Heart left ventricle (tissue), 13 donors: ENCODE measurements at regions not wholly inside any gene's neighbourhood (a gene's known extent, or its start where the extent isn't known, plus 50 kb on each side); places are given as distances from the start of the nearest gene placed in this dataset.

Source experiments
- CTCF ChIP-seq, 12 donors: fragments of 200-600 bp; sonication (generic) in 4 of 12; IDR thresholded peaks; one replicate each; pipeline versions ENCODE4 v1.5.0 to v1.8.0; 2018 to 2022; ENCODE audit warnings: antibody characterized with exemption in 12 of 12, mild to moderate bottlenecking in 5 of 12
- POLR2A ChIP-seq, 2 donors: fragments of 450-650 bp; IDR thresholded peaks; one replicate each; pipeline ENCODE4 v1.6.1; 2017; ENCODE audit warnings: antibody characterized with exemption in 2 of 2, mild to moderate bottlenecking in 2 of 2, moderate library complexity in 2 of 2
- donor health status: ischemic (EF 13 %, LVEDD 7.1; RV severe dilation, severe dysfunction).
- donor health status: DM: no; HTN: yes; CAD: no.
- donor health status: DM: no; HTN: no; CAD: no.
- donor health status: ischemic (EF 25% LVEDD 6.9; RV normal size, moderate dysfunction).
- donor health status: ischemic (EF 25% LVEDD 5.7; RV mildly dilated, moderate dysfunction).
- donor health status: ischemic (EF 35%, LVEDD 5.7; RV mildly dilated, moderate dysfunction).
- donor health status: nonischemic (EF 11% LVEDD 7.7; RV severe dilation, severe dysfunction).
- donor health status: DM: yes; HTN: yes; CAD: no.
- donor health status: PGD.
- donor health status: ischemic (EF 29% LVEDD 5.4; RV normal size, mild dysfunction).
- donor health status: nonischemic (EF 23%, LVEDD 6.1; RV moderate dilation, normal function).

GRCh38 chr10:9311702-9312499 lies 1257.4 kb downstream of the GATA3 start:
- TF ChIP-seq CTCF (IDR thresholded peaks at IDR 0.05) (peak in 2 of 12 donors; percentile 9 to 21), POLR2A (IDR thresholded peaks at IDR 0.05) (no peak)
